HG03521 (cell line): ENCODE measurements at regions not wholly inside any gene's neighbourhood (a gene's known extent, or its start where the extent isn't known, plus 50 kb on each side); places are given as distances from the start of the nearest gene placed in this dataset.

Experiments
- ATAC-seq: cut with Tn5 transposase; IDR thresholded peaks from one replicate; pipeline ENCODE4 v1.9.1; 2021; ENCODE audit warnings: mild to moderate bottlenecking, moderate library complexity; ENCODE audit not compliant: unreplicated experiment

GRCh38 chr4:13892739-13893105 lies 265.2 kb upstream of the BOD1L1 start:
- no peak for ATAC-seq

DNA sequence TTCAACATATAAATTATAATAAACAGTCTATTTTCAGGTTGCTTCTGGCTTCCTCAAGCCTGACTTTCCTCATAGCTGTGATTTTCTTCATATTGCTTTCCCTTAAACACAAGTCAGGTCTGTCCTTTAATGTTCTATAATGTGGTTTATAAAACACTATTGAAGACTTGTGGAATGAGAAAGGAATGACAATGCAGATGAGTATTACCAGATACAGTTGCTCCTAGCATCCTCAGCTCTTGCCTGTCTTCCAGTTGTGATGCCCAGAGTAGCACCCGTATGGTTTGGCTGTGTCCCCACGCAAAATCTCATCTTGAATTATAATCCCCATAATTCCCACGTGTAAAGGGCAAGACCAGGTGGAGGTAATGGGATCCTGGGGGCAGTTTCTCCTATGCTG lies 265.7 kb upstream of the BOD1L1 start:
- ATAC-seq = no peak

DNA sequence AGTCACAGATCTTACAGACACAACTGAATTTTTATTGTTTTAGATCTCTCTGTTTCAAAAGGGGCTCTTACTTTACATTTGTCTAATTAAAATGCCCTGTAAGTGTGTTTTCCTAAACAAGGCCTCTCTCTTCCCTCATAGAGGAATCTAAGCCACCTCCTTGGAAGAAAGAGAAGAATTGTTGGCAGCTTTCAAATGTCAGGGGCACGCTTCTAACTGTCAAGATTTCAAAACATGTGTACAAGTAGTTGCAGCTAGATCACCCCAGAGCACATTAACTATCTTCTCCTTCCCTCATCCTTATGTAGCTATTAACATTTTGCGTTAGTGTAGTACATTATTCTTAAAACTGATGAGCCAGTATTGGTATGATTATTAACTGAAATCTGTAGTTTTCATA lies 266.5 kb upstream of the BOD1L1 start:
- ATAC-seq = no peak

- ATAC-seq = no peak
Observed at GRCh38 chr4:13900780-13901179, 273.3 kb upstream of the BOD1L1 start.

- ATAC-seq = no peak
Observed at GRCh38 chr4:13902146-13902545, 274.6 kb upstream of the BOD1L1 start.

- no peak for ATAC-seq
Observed at GRCh38 chr4:13903061-13903460, 275.5 kb upstream of the BOD1L1 start.

DNA sequence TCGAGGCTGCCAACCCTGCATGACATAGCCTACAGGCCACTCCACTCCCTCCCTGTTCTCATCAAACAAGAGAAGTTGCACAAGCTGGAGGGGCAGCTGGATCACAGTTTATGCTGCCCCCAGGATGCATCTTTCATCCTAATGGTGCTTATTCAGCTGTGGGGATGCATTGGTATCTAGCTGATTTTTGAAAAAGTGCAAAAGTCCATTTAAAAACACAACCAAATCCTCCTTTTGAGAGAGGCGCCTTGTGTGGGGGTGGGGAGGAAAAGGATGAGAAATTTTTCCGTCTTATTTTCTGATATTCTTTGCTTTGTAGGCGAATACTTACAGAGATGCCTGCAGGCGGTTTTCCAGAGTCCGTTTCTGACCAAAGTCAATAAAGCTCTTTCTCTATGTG lies 276.4 kb upstream of the BOD1L1 start:
- ATAC-seq = no peak

DNA sequence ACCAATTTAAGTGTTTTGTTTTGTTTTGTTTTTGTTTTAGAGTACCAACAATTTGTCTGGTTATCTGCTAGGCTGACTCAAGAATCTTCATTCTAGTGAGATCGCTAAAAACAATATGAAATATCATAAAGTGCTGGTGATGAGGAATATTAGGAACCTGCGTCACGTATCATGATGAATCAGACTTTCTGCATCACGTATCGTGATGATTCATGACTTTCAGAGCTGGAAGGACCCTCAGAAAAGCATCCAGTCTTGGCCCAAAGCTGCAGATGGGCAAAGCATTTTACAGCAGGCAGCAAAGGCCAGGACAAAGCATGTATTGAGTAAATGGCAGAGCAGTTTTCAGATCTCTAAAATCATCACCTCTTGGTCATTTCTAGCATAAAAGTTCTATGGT lies 278.0 kb upstream of the BOD1L1 start:
- no peak for ATAC-seq

- no peak for ATAC-seq
Observed at GRCh38 chr4:13906727-13907126, 279.2 kb upstream of the BOD1L1 start.

GRCh38 chr4:13907255-13907751 lies 279.8 kb upstream of the BOD1L1 start:
- ATAC-seq = no peak

DNA sequence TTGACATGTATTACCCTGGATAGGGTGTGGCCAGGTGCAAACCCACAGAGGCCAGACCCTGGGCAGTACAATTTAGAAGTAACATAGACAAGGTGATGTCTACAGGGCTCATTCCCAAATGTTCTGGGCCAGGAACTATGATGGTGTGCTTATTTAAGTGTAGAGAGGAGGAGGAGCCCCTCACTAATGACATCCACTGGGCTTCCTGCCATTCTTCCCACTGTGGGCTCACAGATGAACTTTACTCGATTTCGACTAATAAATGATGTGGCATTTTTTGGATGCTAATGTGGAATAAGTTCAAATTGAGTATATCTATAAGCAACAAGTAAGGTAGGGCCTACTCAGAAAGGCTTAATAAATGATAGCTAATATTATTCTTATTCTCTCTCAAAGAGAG lies 280.9 kb upstream of the BOD1L1 start:
- no peak for ATAC-seq

DNA sequence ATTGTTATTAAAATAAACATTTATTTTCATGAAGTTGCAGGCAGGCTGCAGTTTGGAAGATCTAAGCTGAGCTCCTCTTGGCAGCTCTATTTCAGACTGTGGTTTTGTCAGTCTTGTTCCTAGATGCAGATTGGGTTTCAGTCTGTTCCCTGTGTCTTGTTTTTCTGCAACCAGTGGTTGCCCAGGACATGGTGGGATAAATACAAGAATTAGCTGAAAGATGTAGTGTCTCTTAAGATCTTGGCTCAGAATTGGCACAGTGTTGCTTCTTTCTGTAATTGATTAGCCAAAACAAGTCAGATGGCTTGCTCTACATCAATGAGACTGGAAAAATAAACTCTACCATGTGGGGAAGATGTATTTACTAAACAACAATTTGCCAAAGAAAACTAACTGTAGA lies 283.0 kb upstream of the BOD1L1 start:
- ATAC-seq = no peak

DNA sequence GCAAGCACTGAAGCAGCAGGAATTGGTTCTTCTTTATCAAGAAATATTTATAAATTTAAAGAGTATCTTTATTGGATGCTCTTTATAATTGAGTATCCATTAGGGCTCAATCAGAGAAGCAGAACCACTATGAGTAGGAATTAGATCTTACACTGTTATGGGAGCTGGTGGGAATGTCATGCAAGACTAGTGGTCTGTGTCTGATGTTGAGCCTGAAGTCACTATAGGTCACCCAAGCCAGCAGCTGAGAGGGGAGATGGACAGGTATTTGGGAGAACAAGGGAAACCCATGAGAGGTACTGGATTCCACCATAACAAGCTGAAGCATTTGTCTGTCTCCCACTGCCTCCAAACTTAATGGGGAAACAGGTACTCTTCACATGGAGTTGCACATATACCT lies 283.7 kb upstream of the BOD1L1 start:
- ATAC-seq = no peak

GRCh38 chr4:13912436-13912925 lies 285.0 kb upstream of the BOD1L1 start:
- no peak for ATAC-seq

DNA sequence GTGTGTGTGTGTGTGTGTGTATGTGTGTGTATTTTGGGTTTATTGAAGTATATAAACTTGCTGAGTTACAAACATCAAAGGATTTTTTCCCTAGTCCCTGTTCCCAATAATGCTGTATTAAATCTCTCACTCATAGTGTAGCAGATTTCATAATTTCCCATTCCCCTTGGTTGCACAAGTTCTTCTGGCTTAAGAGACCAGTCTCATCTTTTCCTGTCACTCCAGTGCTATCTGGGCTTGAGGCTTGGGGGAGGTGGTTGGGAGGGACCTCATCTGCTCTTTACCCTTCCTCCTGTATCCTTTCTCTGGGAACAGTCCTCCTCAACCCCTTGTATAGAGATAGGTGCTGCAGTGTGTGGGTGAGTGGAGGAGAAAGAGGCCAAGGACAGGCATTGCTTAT lies 285.4 kb upstream of the BOD1L1 start:
- no peak for ATAC-seq

- no peak for ATAC-seq
Observed at GRCh38 chr4:13917015-13917414, 289.5 kb upstream of the BOD1L1 start.

DNA sequence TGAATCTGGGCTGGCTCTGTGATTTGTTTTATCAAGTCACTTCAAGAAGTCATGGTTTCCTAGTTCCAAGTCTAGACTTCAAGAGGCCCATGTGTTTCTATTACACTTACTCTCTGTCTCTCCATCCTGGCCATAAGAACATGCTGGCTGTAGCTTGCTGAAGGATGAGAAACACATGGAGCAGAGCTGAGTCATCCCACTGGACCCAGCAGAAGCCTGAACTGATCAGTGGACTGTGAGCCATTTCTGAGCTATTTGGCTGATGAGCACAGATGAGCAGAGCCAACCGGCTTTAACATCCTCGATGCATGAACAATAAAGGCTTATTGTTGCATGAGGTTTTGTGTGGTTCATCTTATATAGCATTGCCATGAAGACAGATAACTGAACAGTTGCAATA lies 290.6 kb upstream of the BOD1L1 start:
- no peak for ATAC-seq

DNA sequence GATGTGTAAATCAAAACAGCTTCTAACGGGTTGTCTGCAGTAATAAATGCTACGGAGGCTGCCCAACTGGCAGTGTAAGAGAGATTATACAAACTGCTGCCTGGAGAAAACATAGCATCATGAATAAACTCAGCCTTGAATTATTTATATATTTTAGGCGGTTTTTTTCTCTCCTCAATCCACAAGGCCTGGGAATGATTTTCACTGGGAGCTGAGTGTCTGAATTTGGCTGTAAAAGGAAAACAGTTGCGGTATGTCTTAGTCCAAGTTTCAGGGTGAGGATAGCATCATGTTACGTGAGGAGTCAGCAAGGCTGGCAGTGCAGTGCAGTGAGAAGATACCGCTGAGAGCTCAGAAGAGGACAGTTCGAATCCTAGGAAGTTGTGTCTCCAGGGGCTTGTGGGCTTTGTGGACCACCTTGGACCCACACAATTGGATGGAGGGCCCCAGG lies 291.5 kb upstream of the BOD1L1 start:
- ATAC-seq = no peak

DNA sequence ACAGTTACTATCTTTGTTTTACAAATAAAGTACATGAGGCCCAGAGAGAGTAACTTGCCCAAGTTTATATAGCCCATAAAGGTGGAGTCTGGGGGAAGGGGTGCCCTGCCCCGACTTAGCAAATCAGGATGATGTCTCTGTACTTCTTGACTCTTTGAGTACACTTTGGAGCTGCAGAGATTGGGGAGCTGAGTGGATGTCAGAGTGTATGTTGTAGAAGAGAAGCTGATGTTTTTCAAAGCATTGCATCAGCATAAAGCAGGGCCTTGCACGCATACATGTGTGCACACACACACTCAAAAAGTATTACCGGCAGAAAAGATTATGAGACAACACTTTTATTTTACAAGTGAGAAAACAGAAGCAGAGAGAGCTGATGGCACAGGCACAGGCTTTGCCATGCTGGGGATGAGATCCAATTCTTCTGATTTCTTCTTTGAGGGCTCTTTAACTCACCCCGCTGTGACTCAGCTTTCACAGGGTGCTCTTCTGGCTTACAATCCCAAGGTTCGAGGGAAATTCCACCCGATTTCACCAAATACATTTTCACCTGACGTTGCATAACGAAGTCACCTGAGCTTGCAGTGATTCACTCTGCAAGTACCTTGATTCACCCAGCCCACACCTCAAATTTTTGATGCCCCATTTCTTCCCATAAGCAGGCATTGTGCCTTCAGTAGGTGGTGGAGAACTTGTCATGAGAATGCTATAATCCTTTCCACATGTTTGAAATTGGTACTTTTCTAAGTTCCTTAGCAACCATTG lies 292.8 kb upstream of the BOD1L1 start:
- ATAC-seq = no peak

GRCh38 chr4:13920901-13921300 lies 293.4 kb upstream of the BOD1L1 start:
- ATAC-seq = no peak

GRCh38 chr4:13921805-13922204 lies 294.3 kb upstream of the BOD1L1 start:
- ATAC-seq = no peak

DNA sequence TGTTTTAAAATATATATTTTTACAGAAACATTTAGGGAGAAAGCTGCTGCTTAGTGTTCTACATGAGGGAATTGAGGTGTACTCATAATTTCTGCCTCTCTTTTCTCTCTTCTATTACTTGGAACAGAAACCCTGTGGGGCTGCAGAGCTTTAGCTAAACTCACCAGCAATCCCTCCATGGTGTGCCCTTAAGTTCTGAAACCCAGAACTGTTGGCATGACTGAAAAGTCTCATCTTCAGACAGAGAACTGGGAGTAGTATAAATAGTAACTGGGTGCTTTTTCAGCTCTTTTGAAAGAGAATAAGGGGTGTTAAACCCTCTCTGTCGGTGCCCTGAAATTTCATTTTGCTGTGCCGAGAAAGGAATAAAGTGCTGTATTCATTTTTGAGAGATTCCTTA lies 294.9 kb upstream of the BOD1L1 start:
- no peak for ATAC-seq
